Activated gamma-delta T cell (primary cell): ENCODE measurements at regions not wholly inside any gene's neighbourhood (a gene's known extent, or its start where the extent isn't known, plus 50 kb on each side); places are given as distances from the start of the nearest gene placed in this dataset.

ENCODE experiments used
- DNase-seq: peaks from one replicate; lab custom pipeline; 2025; lab: John Stamatoyannopoulos, UW

DNA sequence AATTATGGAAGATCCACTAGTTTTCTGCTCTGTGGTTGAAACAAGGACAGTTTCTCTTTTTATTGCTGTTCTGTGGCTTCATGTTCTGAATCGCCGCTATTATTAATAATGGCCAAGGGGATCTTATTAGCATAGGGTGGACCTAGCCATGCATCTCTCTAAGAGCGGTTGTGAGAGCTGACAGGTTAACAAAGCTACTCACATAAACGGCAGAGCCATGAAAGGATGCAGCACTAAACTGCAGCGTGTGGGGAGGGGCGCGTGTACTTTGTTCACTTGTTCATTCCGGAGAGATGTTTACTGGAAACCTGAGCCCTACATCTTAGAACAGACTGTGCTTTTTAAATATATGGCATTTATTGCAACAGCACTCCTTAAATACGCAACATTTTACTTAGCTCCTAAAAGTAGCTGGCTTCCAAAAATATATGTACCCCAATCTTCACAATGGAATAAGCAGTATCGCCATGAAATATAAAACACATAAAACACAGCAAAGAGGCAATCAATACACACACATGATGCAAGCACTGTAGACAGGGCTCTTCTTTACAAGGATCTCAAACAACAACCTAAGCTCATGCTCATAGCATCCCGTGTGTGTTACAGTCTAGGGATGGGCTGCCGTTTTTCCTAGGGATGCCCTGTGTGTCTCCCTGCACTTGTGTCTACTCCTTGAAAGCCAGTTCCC, 424.6 kb downstream of the MED10 start:
- no peak for DNase-seq

DNA sequence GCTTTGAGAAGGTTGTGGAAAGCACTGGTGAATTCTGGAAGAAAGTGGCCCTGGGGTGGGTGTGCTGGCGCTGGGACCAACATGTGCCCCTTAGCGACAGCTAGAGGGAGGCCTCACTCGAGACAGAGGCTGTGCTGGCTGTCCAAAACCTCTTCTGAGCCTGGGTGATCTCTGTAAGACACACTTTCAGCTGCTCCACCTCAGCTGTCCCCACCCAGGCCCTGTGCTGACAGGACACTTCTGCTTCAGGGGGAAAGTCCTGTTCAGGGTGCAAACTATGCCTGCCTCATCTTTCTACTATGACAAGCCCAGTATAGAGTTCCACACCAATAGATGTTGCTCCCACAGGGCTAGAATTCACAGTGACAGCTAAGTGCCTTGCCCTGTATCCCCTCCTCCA, 426.4 kb downstream of the MED10 start:
- no peak for DNase-seq

DNA sequence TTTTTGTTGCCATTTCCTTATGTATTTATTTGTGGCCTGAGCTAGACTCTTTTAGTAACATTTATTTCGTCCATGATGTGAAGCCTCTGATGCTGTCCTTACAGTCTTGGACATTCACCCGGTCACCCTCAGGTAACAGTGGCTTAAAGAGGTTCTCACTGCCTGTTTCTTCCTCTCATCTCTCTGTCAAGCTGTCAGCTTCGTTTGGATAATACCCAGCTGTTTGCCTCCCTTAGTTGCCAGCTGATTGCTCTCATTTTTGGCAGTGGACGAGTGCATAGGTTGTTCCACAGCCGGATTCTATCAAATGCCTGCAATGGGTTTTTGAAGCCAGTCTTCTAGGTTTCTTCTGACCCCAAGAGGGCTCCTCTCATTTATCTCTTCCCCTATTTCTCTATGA, 427.7 kb downstream of the MED10 start:
- DNase-seq, result no peak

DNA sequence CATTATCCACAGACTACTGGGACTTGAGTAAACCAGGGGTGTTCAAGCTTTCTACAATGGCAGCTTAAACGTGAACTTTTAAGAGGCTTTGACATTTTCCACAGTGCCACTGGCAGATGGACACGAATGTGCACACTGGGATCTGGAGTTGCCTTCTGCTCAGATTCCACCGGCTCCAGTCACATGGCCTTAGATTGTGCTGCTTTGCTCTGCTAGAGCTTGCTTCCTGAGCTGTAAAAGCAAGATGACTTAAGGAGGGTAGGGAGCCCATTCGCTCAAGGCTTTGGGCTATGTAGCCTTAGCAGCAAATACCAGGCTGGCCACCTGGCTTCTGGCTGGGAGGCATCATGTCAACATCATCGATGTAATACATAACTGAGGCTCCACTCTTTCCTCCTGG, 436.9 kb downstream of the MED10 start:
- DNase-seq, result no peak

DNA sequence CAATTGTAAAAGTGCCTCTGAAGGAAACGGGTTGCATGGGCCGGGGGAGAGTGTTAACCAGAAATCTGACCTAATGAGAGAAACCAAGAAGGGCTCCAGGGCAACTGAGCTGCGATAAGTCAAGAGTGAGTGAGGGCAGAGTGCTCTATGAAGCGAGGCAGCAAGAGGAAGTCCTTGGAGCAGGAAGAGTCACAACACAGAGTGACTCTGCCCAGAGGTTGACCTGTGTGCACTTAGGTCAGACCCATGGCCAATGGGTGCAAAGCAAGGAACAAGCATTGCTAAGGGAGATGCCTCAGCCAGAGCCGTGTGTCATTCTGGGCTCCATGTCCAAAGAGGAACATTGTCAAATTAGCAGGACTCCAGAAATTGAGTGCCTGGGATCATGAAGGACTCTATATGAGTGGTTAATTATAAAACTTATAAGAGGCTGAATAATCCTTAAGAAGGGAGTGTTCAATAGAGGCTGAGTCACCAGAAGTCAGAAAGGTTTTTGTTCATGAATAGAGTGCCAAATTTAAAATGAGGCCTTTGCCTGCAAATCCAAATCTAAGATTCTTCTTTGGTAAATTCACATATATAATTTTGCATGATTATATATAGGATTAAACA, 438.5 kb downstream of the MED10 start:
- DNase-seq, result no peak

DNA sequence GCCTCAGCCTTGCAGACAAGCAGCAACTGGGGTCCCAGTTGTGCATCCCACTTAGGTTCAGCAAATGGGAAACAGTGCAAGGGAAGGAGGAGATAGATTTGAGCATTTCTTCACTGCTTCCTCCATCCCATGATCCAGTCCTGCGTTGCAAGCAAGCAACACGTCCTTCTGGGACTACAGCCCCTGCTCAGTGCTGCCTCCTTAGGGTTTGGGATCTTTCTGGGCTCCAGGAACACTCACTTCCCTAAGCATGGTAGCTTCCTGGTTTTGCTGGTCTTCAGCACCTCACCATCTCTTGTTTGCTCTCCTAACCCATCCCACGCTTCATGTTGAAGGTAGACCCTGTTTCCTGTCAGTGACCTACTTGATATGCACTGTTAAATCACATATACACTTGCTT, 444.7 kb downstream of the MED10 start:
- no peak for DNase-seq

DNA sequence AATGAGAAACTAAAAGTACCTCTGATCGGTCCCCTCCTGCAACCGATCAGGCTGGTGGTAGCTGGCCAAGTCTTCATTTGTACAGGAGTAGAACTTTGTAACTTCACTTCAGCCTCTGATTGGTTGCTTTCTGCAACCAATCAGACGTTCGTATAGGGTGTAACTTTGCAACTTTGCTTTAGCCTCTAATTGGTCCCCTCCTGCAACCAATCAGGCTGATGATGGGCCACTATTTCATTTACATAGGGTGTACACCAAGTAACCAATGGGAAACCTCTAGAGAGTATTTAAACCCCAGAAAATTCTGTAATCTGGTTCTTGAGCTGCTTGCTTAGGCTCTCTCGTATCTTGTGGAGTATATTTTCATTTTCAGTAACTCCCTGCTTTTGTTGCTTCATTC, 445.5 kb downstream of the MED10 start:
- DNase-seq, result no peak

DNA sequence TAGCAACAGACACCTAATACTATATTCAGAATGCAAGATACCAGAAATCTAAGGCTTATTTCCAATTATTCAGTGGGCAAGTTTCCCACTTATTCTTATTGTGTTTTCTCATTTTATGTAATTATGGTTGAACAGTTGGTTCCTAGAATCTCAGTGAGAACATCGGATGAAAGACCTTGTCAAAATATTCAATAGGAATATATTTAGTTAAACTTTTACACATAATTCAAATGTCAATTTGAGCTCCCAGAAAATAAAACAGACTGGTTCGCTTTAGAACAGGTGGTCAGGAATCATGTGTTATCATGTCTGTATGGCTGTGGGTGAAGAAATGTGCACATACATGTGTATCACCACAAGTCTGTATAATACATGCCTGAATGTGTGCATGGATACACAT, 447.8 kb downstream of the MED10 start:
- no peak for DNase-seq

DNA sequence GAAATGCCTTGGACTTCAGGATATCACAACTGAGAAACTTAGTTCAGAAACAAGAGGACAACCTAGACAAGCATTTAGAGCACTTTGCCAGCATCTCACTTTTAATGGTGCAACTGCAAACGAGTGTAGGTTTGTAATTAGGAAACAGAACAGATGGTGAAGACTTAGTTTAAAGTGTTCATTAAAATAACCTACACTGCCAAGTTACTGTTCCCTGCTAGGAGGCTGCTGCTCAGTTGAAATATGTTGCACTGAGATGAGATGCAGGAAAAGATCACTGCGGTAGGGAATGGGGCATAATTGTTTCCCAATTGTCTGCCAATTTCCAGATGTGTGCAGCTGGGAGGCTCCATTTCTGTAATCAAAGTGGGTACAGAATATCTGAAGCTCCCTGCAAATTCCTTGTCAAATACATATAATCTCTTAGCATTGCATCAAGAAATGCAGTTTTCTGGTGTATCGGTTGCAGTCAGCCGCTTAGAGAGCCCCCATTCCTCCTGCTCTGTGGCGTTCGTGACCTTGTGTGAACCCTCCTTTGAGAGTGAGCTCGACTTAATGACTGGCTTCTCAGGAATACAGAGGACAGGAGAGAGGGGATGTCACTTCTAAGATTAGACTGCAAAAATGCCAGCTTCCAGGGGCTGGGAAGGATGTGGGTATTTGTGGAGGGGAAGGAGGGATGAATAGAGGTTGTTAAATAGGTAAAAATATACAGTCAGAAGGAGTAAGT, 448.9 kb downstream of the MED10 start:
- no peak for DNase-seq

DNA sequence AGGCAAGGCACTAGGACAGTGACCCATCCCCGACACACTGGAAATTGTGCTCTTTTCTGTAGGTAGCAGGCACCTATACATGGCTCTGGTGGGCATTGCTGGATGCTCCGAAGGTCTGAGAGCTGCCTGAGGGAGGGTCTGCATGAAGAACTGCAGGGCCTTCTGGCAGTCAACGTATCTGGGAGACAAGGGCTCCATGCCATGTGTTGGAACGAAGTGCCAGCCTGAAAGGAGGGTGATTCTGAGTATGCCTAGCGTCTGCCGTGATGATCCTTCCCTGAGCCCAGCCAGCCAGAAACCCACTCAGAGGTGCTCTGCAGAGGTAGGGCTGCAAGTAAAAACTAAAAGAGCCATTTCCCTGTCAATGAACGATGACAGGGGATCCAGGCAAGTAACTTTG, 453.2 kb downstream of the MED10 start:
- DNase-seq, result no peak

DNA sequence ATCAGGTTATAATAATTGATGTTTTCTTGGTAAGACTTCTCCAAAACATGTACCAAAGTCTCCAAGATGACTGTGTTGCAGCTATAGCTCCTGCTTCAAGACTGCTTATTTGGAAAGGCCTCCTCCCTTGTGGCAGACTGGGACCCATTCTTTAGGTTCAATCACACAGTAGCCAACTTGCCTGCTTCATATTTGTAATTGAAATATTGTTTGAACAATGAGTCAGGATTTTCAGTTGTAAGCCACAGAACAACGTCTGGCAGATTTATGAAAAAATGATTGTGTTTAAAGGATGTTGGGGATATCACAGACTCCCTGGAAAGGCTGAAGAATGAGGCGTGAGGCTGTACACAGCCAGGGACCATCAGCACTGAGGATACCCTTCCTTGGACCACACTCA, 458.9 kb downstream of the MED10 start:
- DNase-seq, result no peak

DNA sequence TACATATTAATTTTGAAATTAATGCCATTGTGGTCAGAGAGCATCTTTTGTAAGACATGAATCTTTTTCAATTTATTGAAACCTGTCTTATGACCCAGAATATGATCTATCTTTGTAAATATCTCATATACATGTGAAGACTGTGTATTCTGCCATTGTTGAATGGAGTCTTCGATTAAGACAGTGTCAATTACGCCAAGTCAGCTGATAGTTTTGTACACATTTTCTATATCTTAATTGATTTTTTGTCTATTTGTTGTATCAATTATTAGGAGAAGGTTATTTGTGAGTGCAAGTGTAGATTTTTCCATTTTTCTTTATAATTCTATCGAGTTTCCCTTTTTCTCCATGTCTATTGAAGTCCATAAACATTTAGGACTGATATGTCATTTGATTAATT, 471.6 kb downstream of the MED10 start:
- DNase-seq, result no peak

DNA sequence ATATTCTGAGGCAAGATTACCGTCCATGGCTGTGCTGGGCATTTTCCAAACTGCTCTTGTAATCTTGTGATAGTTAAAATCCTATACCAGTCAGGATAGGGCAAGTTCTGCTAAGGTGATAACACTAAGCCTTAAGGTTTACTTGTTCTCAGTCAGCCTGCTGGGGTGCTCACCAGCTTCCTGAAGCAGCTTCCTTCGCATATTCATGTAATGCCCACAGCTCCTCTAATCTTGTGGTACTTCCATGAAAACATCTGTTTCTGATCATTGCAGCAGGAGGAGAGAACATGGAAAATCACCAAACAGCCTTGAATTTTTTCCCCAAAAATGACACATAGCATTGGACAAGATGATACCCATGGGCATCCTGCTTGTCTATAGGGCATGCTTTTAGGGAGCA, 473.2 kb downstream of the MED10 start:
- DNase-seq, result no peak

DNA sequence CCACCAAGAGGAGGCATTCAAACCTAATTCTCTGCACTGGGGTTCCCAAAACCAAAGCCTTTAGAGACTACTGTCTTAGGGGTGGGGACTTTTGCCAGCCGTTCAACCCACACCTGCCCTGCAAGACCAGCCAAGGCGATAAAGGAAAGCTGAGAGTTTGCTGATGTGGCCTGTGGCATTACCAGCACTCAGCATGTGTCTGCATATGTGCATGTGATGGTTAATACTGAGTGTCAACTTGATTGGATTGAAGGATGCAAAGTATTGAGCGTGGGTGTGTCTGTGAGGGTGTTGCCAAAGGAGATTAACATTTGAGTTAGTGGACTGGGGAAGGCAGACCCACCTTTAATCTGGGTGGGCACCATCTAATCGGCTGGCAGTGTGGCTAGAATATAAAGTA, 474.2 kb downstream of the MED10 start:
- no peak for DNase-seq

DNA sequence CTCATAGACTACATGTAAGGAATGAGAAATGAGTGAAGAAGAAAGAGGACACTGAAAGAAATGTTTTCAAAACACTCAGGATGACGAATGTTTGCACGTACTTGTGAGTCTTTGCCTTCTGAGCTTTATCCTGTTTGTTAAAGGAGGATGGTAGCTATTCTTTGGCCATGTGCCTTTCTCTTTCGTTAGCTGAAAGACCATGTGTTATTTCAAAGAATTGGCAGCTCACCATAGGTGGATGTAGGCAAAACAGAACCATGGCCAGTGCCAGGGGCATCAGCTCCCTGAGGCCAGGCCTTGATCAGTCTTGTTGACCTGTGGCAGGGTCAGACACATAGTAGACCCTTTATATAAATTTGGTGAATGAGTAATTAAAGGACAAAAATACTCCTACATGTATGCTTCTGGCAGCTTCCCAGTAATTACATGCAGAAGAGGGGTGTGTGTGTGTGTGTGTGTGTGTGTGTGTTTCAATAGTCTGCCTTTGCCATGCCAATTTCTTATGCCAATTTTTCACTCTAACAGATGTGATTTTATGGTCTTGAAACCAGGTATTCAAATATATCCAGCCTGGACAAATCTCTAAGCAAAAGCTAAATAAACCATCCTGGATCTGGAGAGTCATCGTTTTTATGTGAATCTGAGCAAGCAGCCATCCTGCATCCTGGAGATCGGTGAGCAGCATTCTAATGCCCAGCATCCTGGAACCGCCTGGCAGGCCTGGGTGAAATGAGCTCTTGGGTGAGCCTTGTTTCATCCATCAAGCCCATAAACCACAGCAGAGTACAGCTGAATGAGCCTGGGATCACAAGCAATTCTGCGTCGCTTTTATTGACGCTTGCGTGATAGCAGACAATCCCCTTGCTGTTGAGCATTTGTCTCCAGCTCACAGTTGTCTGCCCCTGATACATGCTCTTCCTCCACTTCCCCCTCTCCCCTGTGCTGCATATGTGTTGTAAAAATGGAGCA, 475.4 kb downstream of the MED10 start:
- no peak for DNase-seq

DNA sequence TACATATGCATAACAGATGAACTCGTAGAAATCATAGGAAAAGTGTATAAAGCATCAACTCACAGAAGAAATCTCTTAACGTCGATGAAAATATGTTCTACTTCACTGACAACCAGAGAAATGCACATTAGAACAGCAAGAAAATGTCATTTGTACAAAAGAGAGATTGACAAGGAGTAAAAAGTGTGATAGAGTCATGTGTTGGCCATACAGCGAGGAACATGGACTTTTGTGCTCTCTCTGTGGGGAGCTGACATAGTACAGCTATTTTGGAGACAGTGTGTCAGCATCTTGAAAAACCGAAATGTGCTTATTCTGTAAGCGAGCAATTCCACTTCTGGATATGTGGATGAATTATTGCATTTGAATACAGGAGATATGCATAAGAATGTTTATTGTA, 477.9 kb downstream of the ICE1 start:
- no peak for DNase-seq

DNA sequence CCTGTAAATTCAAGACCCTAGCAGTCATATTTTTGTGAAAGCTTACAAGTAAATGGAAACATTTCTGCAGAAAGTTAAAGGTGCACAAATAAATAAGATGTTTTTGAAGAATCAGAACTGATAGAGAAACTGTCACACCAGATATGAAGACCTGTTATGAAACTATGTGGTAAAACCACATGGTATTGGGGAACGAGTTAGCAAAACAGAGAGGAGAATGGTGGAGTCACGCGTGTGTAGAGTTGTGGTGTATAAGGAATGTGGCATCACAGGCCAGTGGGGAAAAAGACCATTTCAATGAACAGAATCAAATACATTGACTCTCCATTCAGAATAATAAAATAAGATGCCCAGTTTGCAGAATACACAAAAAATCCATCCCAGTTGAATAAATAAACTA, 477.2 kb downstream of the ICE1 start:
- DNase-seq, result no peak

DNA sequence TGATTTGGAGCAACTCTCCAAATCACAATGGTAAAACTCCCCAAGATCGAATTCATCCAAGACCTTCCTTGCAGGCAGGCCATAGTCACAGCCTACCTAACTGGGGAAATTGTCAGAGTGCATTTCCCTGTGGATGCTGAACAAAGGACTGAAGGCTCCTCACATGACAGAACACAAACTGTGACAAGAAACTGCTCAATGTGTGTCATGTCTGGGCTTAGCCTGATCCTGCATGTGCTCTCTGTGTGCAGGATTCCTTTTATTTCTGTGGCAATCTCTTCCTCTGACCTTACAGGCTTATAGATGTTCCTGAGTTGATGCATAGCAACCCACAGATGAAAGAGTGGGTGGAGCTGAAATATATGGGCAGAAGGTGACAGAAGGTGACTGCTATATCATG, 465.8 kb downstream of the ICE1 start:
- DNase-seq, result no peak

DNA sequence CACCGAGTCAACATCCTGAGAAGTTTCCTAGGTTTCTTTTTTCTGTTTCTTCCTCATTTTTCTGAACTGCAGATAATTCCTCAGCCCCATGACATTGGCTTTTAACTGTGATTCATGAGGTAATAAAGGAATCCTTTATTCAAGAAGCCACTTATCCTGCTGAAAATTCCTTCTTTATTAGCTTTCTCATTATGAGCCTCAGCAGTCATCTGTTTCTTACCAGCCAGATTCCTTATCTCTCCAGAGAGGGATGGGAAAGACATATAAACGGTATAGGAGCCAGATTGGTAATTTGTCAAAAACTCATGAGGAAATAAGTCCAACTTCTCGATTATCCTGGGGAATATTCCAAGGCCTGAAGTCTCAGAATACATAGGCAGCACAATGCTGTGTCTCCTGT, 465.4 kb downstream of the ICE1 start:
- DNase-seq, result no peak

DNA sequence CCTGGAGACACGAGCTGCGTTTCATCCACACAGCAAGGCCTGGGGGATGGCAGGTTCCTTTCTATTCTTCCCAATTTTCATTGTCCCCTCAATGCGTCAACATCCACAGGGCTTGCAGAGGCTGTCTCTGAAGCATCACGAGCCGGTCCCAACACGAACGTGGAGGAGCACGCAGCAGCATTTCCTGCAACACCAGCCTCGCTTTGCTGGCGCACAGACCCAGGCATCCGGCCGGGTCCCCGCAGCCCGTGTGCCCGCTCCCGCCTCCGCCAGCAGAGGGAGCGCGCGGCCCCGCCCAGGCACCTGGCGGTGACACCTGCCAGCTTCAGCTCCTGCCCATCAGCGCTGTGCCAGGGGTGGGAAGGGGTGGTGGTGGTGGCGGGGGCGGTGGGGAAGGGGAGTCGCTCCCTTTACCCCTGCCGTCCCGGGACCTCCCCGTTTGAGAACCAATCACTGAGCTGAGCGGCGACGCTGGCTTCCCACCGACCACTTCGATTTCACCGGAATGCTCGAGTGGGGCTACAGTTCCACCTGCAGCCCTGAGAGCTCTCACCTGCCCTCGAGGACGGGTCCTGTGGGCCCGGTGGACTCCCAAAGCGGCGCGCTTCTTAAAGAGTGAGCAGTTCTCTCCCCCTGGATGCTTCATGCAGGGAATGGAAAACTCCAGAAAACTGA, 464.5 kb downstream of the ICE1 start:
- DNase-seq, result no peak

DNA sequence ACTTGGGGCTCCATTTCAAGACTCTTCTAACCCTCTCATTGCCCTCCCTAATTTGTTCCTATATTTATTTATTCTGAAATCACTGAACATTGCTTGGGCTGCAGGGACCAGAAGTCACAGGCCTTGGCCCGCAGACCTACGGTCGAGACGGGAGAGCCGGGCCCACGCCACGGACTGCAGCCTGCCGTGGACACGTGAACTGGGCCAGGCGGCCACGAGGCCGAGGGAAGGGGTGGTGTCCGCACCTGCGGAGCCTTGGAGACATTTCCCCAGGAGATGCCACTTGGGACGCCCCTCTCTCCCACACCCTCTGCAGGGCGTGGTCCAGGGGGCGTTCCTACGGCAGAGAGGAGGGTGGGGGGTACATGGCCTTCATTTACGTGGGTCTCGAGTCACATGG, 463.9 kb downstream of the ICE1 start:
- no peak for DNase-seq

DNA sequence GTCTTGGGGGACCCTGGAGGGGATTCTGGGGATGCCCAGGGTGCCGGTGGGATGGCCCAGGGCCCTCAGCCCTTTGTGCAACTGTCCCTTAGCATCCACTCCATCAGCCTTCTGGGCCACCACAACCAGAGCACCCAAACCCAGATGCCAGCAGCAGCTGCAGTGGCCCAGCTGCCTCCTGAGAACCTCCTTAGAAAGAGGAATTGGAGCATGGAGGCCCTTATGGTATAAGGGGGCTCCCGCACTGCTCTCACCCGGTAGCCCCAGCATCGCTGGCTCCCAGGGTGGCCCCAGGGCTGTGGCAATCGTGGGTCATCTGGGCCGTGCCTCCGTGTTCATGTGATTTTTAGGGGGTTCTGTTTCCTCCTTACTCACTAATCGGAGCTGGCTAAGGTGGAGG, 463.3 kb downstream of the ICE1 start:
- DNase-seq, result no peak
